ENCODE measurements at regions not wholly inside any gene's neighbourhood (a gene's known extent, or its start where the extent isn't known, plus 50 kb on each side); places are given as distances from the start of the nearest gene placed in this dataset.

DNA sequence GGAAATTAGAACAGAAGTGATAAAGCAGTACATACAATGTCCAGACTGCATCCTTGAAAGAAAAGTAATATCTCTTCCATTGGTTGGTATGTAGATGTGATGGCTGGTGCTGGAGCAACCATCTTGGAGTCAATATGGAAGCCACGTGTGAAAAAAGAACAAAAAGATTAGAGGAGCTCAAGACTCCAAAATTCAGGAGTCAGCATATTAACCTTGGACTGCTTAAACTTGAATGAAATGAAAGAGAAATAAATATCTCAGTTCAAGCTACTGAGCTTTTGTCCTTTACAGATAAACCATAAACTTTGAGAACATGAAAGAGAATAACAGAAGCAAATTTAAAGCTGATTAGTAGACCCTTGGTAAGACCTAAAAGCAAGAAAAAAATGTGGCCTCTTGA, 197.9 kb downstream of the HS3ST3B1 start:
- TF ChIP-seq, protein P1, sequence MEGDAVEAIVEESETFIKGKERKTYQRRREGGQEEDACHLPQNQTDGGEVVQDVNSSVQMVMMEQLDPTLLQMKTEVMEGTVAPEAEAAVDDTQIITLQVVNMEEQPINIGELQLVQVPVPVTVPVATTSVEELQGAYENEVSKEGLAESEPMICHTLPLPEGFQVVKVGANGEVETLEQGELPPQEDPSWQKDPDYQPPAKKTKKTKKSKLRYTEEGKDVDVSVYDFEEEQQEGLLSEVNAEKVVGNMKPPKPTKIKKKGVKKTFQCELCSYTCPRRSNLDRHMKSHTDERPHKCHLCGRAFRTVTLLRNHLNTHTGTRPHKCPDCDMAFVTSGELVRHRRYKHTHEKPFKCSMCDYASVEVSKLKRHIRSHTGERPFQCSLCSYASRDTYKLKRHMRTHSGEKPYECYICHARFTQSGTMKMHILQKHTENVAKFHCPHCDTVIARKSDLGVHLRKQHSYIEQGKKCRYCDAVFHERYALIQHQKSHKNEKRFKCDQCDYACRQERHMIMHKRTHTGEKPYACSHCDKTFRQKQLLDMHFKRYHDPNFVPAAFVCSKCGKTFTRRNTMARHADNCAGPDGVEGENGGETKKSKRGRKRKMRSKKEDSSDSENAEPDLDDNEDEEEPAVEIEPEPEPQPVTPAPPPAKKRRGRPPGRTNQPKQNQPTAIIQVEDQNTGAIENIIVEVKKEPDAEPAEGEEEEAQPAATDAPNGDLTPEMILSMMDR (IDR thresholded peaks at IDR 0.05; ENCODE audit: insufficient read depth, low read depth, low read length, missing control alignments), result no peak
- no peak overlapping the region for H3K4me3 ChIP-seq (ENCODE audit: low read length)
- no peak for DNase-seq (ENCODE audit: low read depth)

DNA sequence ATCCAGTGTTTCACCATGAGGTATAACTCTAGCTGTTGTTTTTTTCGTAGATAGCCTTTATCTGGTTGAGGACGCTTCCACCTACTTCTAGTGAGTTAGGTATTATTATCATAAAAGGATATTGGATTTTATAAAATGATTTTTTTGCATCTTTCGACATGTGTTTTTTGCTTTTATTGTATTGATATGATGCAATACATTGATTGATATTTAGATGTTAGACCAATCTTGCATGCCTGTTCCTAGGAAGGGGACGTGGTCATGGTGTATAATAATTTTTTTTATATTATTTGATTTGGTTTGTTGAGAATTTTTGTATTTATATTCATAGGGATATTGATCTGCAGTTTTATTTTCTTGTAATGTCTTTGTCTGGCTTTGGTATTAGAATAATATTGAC, 193.3 kb downstream of the HS3ST3B1 start:
- no peak overlapping the region for H3K4me3 ChIP-seq (ENCODE audit: low read length)
- TF ChIP-seq, protein P1 (IDR thresholded peaks at IDR 0.05; ENCODE audit: insufficient read depth, low read depth, low read length, missing control alignments), result no peak
- no peak for DNase-seq (ENCODE audit: low read depth)

DNA sequence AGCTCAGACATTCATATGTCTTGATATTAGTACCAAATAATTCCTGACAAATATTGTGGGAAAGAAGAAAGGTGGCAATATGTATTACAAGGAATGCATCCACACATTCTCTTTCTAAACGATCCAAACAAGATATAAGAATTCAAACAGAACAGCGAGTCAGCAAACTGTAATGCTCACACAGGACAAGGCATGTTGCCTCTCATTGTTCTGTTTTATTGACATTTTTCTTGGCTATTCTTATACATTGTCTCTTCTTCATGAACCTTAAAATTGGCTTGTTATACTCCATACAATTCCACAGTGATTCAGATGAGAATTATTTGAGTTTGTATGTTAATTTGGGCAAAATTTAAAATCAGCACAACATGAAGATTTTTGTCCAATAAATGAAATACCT, 189.1 kb downstream of the HS3ST3B1 start:
- peak; percentile 54 for DNase-seq (ENCODE audit: low read depth)
- TF ChIP-seq, protein P1 (IDR thresholded peaks at IDR 0.05; ENCODE audit: insufficient read depth, low read depth, low read length, missing control alignments), result no peak
- no peak overlapping the region for H3K4me3 ChIP-seq (ENCODE audit: low read length)

DNA sequence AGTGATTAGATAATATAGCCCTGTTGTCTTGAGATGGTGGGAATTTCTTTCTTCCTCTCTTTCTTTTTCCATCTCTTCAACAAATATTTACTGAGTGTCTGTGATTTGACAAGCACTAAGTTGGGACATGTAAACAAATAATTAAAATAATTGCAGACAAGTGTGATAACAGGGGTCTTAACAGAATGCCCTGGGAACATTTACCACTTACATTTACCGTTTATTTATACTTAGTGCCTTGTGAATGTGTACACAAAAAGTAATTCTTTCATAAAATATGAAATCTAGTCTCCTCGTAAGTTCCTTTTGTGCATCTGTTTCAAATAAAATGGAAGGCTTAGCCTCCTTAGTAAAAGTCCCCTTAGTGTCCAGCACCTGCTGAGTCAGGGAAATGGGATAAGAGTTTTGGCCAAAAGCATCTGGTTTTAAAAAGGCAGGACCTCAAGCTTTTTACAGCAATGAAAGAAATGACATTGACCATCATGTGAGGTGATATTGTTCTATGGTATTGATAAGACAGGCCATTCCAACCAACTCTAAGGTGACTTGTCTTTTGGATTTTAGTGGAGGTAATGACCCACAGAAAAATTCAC, 188.2 kb downstream of the HS3ST3B1 start:
- TF ChIP-seq, protein P1 (IDR thresholded peaks at IDR 0.05; ENCODE audit: insufficient read depth, low read depth, low read length, missing control alignments), result no peak
- no peak for DNase-seq (ENCODE audit: low read depth)

DNA sequence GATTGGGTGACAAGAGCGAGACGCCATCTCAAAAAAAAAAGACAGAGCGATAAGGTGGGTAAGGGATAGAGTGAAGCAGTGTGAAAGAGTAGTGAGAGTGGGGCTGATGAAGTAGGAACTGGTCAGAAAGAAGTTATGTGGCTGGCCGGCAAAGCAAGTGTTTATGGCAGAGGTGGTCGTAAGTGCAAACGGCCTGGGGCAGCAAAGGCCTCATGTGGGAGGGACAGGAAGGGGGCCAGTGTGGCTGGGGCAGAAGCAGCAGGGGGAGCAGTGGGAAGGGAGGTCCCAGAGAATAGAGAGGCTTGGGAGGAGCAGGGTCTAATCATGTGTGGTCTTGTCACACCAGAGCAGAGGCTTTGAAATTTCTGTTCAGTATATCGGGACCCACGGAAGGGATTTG, 186.2 kb downstream of the HS3ST3B1 start:
- no peak overlapping the region for H3K4me3 ChIP-seq (ENCODE audit: low read length)
- TF ChIP-seq, protein P1 (IDR thresholded peaks at IDR 0.05; ENCODE audit: insufficient read depth, low read depth, low read length, missing control alignments), result no peak
- no peak for DNase-seq (ENCODE audit: low read depth)

More for the DNA sequence above, 188.2 kb downstream of the HS3ST3B1 start:
- no peak overlapping the region for H3K4me3 ChIP-seq (ENCODE audit: low read length)

DNA sequence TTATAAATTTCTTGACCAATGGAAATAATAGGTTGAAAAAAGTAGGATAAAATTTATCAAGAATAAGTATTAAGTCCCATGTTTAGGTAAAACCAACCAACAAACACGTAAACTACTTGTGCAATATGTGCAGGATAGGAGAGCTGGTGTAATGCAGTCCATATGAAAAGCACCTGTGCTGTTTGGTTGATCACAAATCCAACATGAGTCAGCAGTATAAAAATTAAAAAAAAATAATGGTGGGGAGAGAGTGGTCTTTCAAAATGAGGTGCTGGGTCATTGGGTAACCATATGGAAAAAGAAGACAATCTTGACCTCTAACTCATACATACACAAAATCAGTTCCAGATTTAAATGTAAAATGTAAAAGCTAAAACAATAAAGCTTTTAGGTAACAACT, 181.8 kb downstream of the HS3ST3B1 start:
- DNase-seq (ENCODE audit: low read depth), result no peak
- TF ChIP-seq, protein P1 (IDR thresholded peaks at IDR 0.05; ENCODE audit: insufficient read depth, low read depth, low read length, missing control alignments), result no peak

DNA sequence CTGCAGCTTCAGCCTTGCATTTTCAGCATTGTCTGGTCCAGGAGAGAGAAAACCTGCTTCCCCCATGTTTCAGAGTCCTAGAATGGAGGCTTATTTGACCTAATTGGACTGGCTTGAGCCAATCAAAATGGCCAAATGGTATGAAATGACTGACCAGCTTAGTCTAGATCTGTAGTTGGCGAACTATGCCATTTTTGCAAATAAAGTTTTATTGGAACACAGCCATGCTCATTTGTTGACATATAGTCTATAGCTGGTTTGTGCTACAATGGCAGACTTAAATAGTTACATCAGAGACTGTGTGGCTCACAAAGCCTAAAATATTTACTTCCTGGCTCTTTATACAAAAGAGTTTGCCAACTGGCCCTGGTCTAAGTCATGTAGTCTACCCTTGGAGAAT, 180.8 kb downstream of the HS3ST3B1 start:
- TF ChIP-seq, protein P1 (IDR thresholded peaks at IDR 0.05; ENCODE audit: insufficient read depth, low read depth, low read length, missing control alignments), result no peak
- no peak for DNase-seq (ENCODE audit: low read depth)
- no peak overlapping the region for H3K4me3 ChIP-seq (ENCODE audit: low read length)

More for the DNA sequence above, 181.8 kb downstream of the HS3ST3B1 start:
- no peak overlapping the region for H3K4me3 ChIP-seq (ENCODE audit: low read length)
